ENCODE measurements at regions not wholly inside any gene's neighbourhood (a gene's known extent, or its start where the extent isn't known, plus 50 kb on each side); places are given as distances from the start of the nearest gene placed in this dataset.
"Not testable (repeated sequence)": the region's sequence is repeated elsewhere in the genome, so short reads cannot be mapped to it uniquely, and the experiment has no call there.

DNA sequence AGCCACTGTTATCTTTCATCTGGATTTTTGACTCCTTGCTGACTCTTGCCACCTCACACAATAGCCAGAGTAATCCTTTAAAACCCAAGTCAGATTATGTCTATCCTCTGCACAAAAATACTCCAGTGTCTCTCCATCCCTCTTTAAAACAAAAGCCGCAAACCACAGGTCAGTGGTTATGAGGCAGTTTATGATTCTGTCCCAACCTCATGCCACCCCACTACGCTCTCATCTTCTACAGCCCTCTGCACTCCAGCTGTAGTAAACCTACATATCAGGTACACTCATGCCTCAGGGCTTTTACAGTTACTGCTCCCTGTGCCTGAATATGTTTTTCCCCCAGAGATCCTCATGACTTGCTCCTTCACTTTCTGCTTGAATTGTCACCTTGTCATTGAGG lies 113.6 kb downstream of the PRR15 start:
- H3K9me3 Mint-ChIP-seq; DNase-seq; H3K4me3 Mint-ChIP-seq; H3K4me1 Mint-ChIP-seq; H3K9me3 ChIP-seq (ENCODE audit: low read length); H3K27me3 ChIP-seq (ENCODE audit: insufficient read depth, low read length, poor library complexity, severe bottlenecking); H3K4me1 ChIP-seq (ENCODE audit: insufficient read depth, low read length); H3K4me3 ChIP-seq (ENCODE audit: low read length); CTCF ChIA-PET; H3K27ac Mint-ChIP-seq; POLR2A ChIA-PET; H3K27ac ChIP-seq (ENCODE audit: low read depth, low read length); H3K36me3 Mint-ChIP-seq; H3K36me3 ChIP-seq (ENCODE audit: insufficient read depth, low read length): not testable (repeated sequence)
- H3K27me3 Mint-ChIP-seq = peaks cover 3 to 19% of the 10 kb centered on the region in 2 donors

GRCh38 chr7:29679963-29680362 lies 116.3 kb downstream of the PRR15 start:
- H3K27ac ChIP-seq (ENCODE audit: low read depth, low read length); DNase-seq; H3K36me3 Mint-ChIP-seq; H3K4me1 ChIP-seq (ENCODE audit: insufficient read depth, low read length); H3K9me3 ChIP-seq (ENCODE audit: low read length); H3K9me3 Mint-ChIP-seq; H3K4me3 Mint-ChIP-seq; CTCF ChIA-PET; H3K4me1 Mint-ChIP-seq; H3K27me3 ChIP-seq (ENCODE audit: insufficient read depth, low read length, poor library complexity, severe bottlenecking); H3K27ac Mint-ChIP-seq; POLR2A ChIA-PET; H3K4me3 ChIP-seq (ENCODE audit: low read length); H3K36me3 ChIP-seq (ENCODE audit: insufficient read depth, low read length): not testable (repeated sequence)
- peaks cover 6 to 19% of the 10 kb centered on the region in 2 donors for H3K27me3 Mint-ChIP-seq

DNA sequence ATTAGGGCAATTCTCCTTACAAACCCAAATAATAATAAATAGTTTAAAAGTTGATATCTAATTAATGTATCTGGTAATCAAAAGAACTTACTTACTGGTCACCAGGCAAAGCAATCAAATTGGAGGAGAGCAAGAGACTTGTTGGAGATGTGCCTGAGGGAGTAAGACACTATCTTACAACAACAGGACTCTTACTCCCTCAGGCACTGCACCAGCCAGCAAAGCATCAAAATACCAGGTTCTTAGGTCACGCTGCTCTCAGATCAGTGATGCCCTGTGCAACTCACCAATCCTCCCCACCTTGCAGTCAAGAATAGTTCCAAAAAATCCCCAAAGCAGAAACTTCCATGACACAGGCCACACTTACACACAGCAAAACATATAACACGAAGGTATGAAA lies 117.0 kb downstream of the PRR15 start:
- H3K4me3 ChIP-seq (ENCODE audit: low read length); CTCF ChIA-PET; POLR2A ChIA-PET; H3K9me3 ChIP-seq (ENCODE audit: low read length); H3K36me3 Mint-ChIP-seq; H3K4me3 Mint-ChIP-seq; H3K4me1 Mint-ChIP-seq; H3K9me3 Mint-ChIP-seq; H3K4me1 ChIP-seq (ENCODE audit: insufficient read depth, low read length); DNase-seq; H3K27me3 ChIP-seq (ENCODE audit: insufficient read depth, low read length, poor library complexity, severe bottlenecking); H3K27ac ChIP-seq (ENCODE audit: low read depth, low read length); H3K36me3 ChIP-seq (ENCODE audit: insufficient read depth, low read length): not testable (repeated sequence)
- Mint-ChIP-seq H3K27ac (peak overlapping the region in 1 of 8 donors; percentile 9), H3K27me3 (peaks cover 6 to 19% of the 10 kb centered on the region in 2 donors)

GRCh38 chr7:29684151-29684786 lies 120.6 kb downstream of the PRR15 start:
- H3K4me1 Mint-ChIP-seq; H3K36me3 ChIP-seq (ENCODE audit: insufficient read depth, low read length); H3K27ac ChIP-seq (ENCODE audit: low read depth, low read length); DNase-seq; H3K9me3 ChIP-seq (ENCODE audit: low read length); H3K36me3 Mint-ChIP-seq; H3K27me3 ChIP-seq (ENCODE audit: insufficient read depth, low read length, poor library complexity, severe bottlenecking); POLR2A ChIA-PET; H3K9me3 Mint-ChIP-seq; CTCF ChIA-PET; H3K4me1 ChIP-seq (ENCODE audit: insufficient read depth, low read length): not testable (repeated sequence)
- H3K27ac Mint-ChIP-seq = peak overlapping the region in 3 of 8 donors; percentile 19 to 88 (median 45)
- H3K4me3 Mint-ChIP-seq = peak overlapping the region; percentile 73 to 94 (median 82)
- H3K27me3 Mint-ChIP-seq = peaks cover 7 to 38% of the 10 kb centered on the region in 2 donors
- peak overlapping the region; percentile 34 for H3K4me3 ChIP-seq (ENCODE audit: low read length)

DNA sequence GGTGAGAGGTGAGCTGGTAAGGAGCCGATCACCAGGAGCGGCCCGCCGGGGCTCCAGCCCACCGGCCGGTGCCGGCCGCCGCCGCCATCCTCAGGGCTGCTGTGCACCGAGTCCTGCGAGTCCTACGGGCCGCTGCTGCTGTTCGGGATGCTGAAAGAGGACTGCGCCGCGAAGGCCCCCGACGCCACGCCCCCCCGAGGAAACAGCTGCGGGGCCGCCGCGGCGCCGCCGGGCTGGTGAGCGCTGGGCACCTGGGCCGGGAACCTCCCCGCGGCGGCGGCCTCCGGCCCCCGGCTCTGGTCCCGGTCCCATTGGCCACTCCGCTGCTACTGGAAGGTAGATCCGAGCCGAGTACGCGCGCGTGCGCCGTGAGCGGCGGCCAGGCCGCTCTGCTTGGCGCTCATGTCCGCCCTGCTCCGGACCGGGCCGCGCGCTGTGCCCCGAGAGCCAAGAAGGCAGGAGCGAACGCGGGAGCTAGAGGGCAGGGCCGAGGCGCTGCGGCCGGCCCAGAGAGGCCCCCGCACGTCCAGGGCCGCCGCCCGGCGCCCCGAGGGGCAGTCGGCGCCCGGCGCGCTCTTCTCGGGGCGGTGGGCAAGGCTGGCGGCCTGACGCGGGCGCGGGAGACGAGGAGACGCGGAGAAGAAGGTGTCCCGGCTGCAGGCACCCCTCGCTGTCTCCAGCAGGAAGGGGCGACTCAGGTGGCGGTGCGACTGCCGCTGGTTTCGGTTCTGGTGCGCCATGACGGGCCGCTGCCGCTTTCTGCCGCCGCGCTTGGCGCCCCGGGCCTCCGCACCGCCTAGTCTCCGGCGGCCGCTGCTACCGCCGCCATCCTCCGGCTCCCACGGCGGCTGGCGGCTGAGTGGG lies 121.3 kb upstream of the WIPF3 start:
- peaks cover 0 to 9% (median 3%) of the 10 kb centered on the region in 3 donors for H3K4me1 Mint-ChIP-seq
- H3K4me3 Mint-ChIP-seq = peak overlapping the region; percentile 54 to 94 (median 70)
- H3K27ac Mint-ChIP-seq = no peak overlapping the region
- H3K9me3 Mint-ChIP-seq = no peaks in the 10 kb centered on the region
- ChIA-PET POLR2A (no interaction called here), CTCF (no interaction called here)
- Histone ChIP-seq H3K27me3 (ENCODE audit: insufficient read depth, low read length, poor library complexity, severe bottlenecking) (no peaks in the 10 kb centered on the region), H3K36me3 (ENCODE audit: insufficient read depth, low read length) (no peaks in the 10 kb centered on the region), H3K4me1 (ENCODE audit: insufficient read depth, low read length) (no peaks in the 10 kb centered on the region), H3K4me3 (ENCODE audit: low read length) (peak overlapping the region; percentile 34), H3K9me3 (ENCODE audit: low read length) (no peaks in the 10 kb centered on the region), H3K27ac (ENCODE audit: low read depth, low read length) (peak overlapping the region; percentile 31)
- peaks cover 0 to 1% (median 0%) of the 10 kb centered on the region in 3 donors for H3K36me3 Mint-ChIP-seq
- H3K27me3 Mint-ChIP-seq = peaks cover 7 to 41% of the 10 kb centered on the region in 2 donors
- peak in 4 of 5 donors; percentile 2 to 45 (median 26) for DNase-seq

- H3K27ac ChIP-seq (ENCODE audit: low read depth, low read length); H3K36me3 ChIP-seq (ENCODE audit: insufficient read depth, low read length); H3K4me1 Mint-ChIP-seq; H3K27me3 ChIP-seq (ENCODE audit: insufficient read depth, low read length, poor library complexity, severe bottlenecking); H3K27ac Mint-ChIP-seq; H3K9me3 ChIP-seq (ENCODE audit: low read length); CTCF ChIA-PET; H3K4me1 ChIP-seq (ENCODE audit: insufficient read depth, low read length); H3K9me3 Mint-ChIP-seq; H3K36me3 Mint-ChIP-seq; DNase-seq; H3K4me3 ChIP-seq (ENCODE audit: low read length); POLR2A ChIA-PET: not testable (repeated sequence)
- Mint-ChIP-seq H3K4me3 (peak overlapping the region; percentile 52 to 74 (median 70)), H3K27me3 (peaks cover 7 to 44% of the 10 kb centered on the region in 2 donors)
Observed at GRCh38 chr7:29685651-29686271, 120.5 kb upstream of the WIPF3 start.

DNA sequence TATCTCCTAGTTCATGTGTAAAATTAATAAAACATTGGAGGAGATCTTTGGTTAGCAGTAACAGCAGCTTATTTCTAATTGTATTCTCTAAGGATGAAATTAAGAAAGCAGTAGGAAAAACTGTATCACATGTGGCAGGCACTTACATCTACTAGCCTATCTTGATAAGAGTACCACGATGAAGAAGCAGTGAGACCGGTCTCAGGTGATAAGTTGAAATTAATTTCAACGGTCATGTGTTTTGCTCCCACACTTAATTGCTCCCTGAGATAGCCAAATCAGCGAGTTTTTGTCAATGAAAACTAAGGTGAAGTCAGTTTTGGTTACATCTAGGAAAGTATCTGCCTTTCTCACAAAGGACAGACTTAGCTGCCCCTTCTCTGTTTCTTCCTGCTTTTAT lies 115.8 kb upstream of the WIPF3 start:
- H3K9me3 Mint-ChIP-seq; POLR2A ChIA-PET; H3K27me3 ChIP-seq (ENCODE audit: insufficient read depth, low read length, poor library complexity, severe bottlenecking); H3K27ac ChIP-seq (ENCODE audit: low read depth, low read length); H3K36me3 Mint-ChIP-seq; H3K27ac Mint-ChIP-seq; H3K4me1 ChIP-seq (ENCODE audit: insufficient read depth, low read length); H3K9me3 ChIP-seq (ENCODE audit: low read length); H3K4me3 ChIP-seq (ENCODE audit: low read length); H3K4me3 Mint-ChIP-seq; CTCF ChIA-PET; H3K4me1 Mint-ChIP-seq; H3K36me3 ChIP-seq (ENCODE audit: insufficient read depth, low read length); DNase-seq: not testable (repeated sequence)
- peaks cover 3 to 35% of the 10 kb centered on the region in 2 donors for H3K27me3 Mint-ChIP-seq

- H3K36me3 Mint-ChIP-seq; CTCF ChIA-PET; H3K27ac ChIP-seq (ENCODE audit: low read depth, low read length); H3K9me3 Mint-ChIP-seq; H3K4me3 ChIP-seq (ENCODE audit: low read length); H3K4me3 Mint-ChIP-seq; H3K27me3 ChIP-seq (ENCODE audit: insufficient read depth, low read length, poor library complexity, severe bottlenecking); H3K4me1 Mint-ChIP-seq; H3K9me3 ChIP-seq (ENCODE audit: low read length); H3K4me1 ChIP-seq (ENCODE audit: insufficient read depth, low read length); H3K27me3 Mint-ChIP-seq; H3K36me3 ChIP-seq (ENCODE audit: insufficient read depth, low read length); POLR2A ChIA-PET; H3K27ac Mint-ChIP-seq; DNase-seq: not testable (repeated sequence)
Observed at GRCh38 chr7:29696402-29696801, 109.9 kb upstream of the WIPF3 start.

Measured in CD8-positive, alpha-beta memory T cell (primary cell).